ENCODE measurements at regions not wholly inside any gene's neighbourhood (a gene's known extent, or its start where the extent isn't known, plus 50 kb on each side); places are given as distances from the start of the nearest gene placed in this dataset.

GRCh38 chr3:132822837-132823236 is 100.6 kb upstream of the NPHP3 start:
- H3K4me3 Mint-ChIP-seq, result no peak overlapping the region
- Histone ChIP-seq H3K4me3 (ENCODE audit: low read length in 2 of 2) (no peak overlapping the region), H3K27me3 (ENCODE audit: insufficient read depth, low read length) (peaks cover 3% of the 10 kb centered on the region), H3K9me3 (ENCODE audit: control insufficient read depth in 1 of 2, low read length in 2 of 2) (no peaks in the 10 kb centered on the region), H3K36me3 (ENCODE audit: insufficient read depth, low read length) (no peaks in the 10 kb centered on the region), H3K27ac (ENCODE audit: low read depth, low read length) (no peak overlapping the region), H3K4me1 (ENCODE audit: insufficient read depth, low read length) (no peaks in the 10 kb centered on the region)
- no peaks in the 10 kb centered on the region for H3K36me3 Mint-ChIP-seq
- POLR2A ChIA-PET (ENCODE audit: partially characterized antibody), result no interaction called here
- CTCF ChIA-PET (ENCODE audit: partially characterized antibody), result no interaction called here
- H3K27me3 Mint-ChIP-seq, result peaks cover 2 to 8% of the 10 kb centered on the region in 2 donors
- DNase-seq, result no peak
- intact Hi-C loops (cut with micrococcal nuclease), result no loop called here
- no peak overlapping the region for H3K27ac Mint-ChIP-seq
- H3K4me1 Mint-ChIP-seq, result no peaks in the 10 kb centered on the region
- H3K9me3 Mint-ChIP-seq, result no peaks in the 10 kb centered on the region

- H3K9me3 Mint-ChIP-seq, result no peaks in the 10 kb centered on the region
- ChIA-PET CTCF (ENCODE audit: partially characterized antibody) (no interaction called here), POLR2A (ENCODE audit: partially characterized antibody) (no interaction called here)
- H3K27ac Mint-ChIP-seq, result no peak overlapping the region
- Histone ChIP-seq H3K9me3 (ENCODE audit: control insufficient read depth in 1 of 2, low read length in 2 of 2) (no peaks in the 10 kb centered on the region), H3K36me3 (ENCODE audit: insufficient read depth, low read length) (no peaks in the 10 kb centered on the region), H3K27ac (ENCODE audit: low read depth, low read length) (no peak overlapping the region), H3K4me1 (ENCODE audit: insufficient read depth, low read length) (no peaks in the 10 kb centered on the region), H3K4me3 (ENCODE audit: low read length in 2 of 2) (no peak overlapping the region), H3K27me3 (ENCODE audit: insufficient read depth, low read length) (peaks cover 3% of the 10 kb centered on the region)
- intact Hi-C loops (cut with micrococcal nuclease), result no loop called here
- no peaks in the 10 kb centered on the region for H3K4me1 Mint-ChIP-seq
- H3K36me3 Mint-ChIP-seq, result no peaks in the 10 kb centered on the region
- DNase-seq, result no peak
- H3K27me3 Mint-ChIP-seq, result peaks cover 2 to 8% of the 10 kb centered on the region in 2 donors
- no peak overlapping the region for H3K4me3 Mint-ChIP-seq
These were observed 100.1 kb upstream of the NPHP3 start for GRCh38 chr3:132822266-132822665.

GRCh38 chr3:132821314-132821713 is 99.1 kb upstream of the NPHP3 start:
- no peak overlapping the region for H3K4me3 Mint-ChIP-seq
- ChIA-PET CTCF (ENCODE audit: partially characterized antibody) (no interaction called here), POLR2A (ENCODE audit: partially characterized antibody) (no interaction called here)
- no peaks in the 10 kb centered on the region for H3K36me3 ChIP-seq (ENCODE audit: insufficient read depth, low read length)
- H3K4me1 ChIP-seq (ENCODE audit: insufficient read depth, low read length), result no peaks in the 10 kb centered on the region
- no peak for DNase-seq
- peaks cover 2 to 8% of the 10 kb centered on the region in 2 donors for H3K27me3 Mint-ChIP-seq
- no peaks in the 10 kb centered on the region for H3K4me1 Mint-ChIP-seq
- no peaks in the 10 kb centered on the region for H3K36me3 Mint-ChIP-seq
- H3K27ac Mint-ChIP-seq, result no peak overlapping the region
- no peak overlapping the region for H3K4me3 ChIP-seq (ENCODE audit: low read length in 2 of 2)
- H3K27ac ChIP-seq (ENCODE audit: low read depth, low read length), result no peak overlapping the region
- H3K9me3 Mint-ChIP-seq, result no peaks in the 10 kb centered on the region
- intact Hi-C loops (cut with micrococcal nuclease), result no loop called here
- H3K9me3 ChIP-seq (ENCODE audit: control insufficient read depth in 1 of 2, low read length in 2 of 2), result no peaks in the 10 kb centered on the region
- peaks cover 3% of the 10 kb centered on the region for H3K27me3 ChIP-seq (ENCODE audit: insufficient read depth, low read length)

DNA sequence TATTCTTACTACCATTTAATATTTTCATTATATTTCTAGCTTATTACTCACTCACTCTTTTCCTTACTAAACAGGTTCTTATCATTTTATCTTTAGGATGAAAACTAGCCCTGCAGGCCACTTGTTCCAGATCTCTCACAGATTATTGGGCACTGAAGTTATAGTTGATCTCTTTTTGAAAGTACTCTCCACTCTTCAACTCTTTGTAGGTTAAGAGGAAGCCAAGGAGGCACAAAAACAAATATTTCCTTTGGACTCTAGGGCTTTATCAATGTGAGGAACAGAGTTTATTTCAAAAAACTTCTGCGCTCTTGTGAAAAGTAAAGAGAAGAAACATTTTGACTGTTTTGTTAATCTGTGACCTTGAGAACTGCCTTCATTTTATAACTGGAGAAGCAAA is 96.0 kb upstream of the NPHP3 start:
- CTCF ChIA-PET (ENCODE audit: partially characterized antibody), result no interaction called here
- Mint-ChIP-seq H3K36me3 (no peaks in the 10 kb centered on the region), H3K9me3 (peaks cover 0 to 4% (median 2%) of the 10 kb centered on the region in 8 donors), H3K4me1 (no peaks in the 10 kb centered on the region), H3K27me3 (peaks cover 5% of the 10 kb centered on the region in 2 donors), H3K27ac (no peak overlapping the region), H3K4me3 (no peak overlapping the region)
- Histone ChIP-seq H3K36me3 (ENCODE audit: insufficient read depth, low read length) (no peaks in the 10 kb centered on the region), H3K4me1 (ENCODE audit: insufficient read depth, low read length) (no peaks in the 10 kb centered on the region), H3K4me3 (ENCODE audit: low read length in 2 of 2) (no peak overlapping the region), H3K27me3 (ENCODE audit: insufficient read depth, low read length) (peaks cover 3% of the 10 kb centered on the region), H3K27ac (ENCODE audit: low read depth, low read length) (no peak overlapping the region), H3K9me3 (ENCODE audit: control insufficient read depth in 1 of 2, low read length in 2 of 2) (no peaks in the 10 kb centered on the region)
- POLR2A ChIA-PET (ENCODE audit: partially characterized antibody), result no interaction called here
- intact Hi-C loops (cut with micrococcal nuclease), result no loop called here
- no peak for DNase-seq

- H3K9me3 Mint-ChIP-seq, result peaks cover 0 to 6% (median 4%) of the 10 kb centered on the region in 8 donors
- H3K27ac Mint-ChIP-seq, result no peak overlapping the region
- Histone ChIP-seq H3K4me1 (ENCODE audit: insufficient read depth, low read length) (no peaks in the 10 kb centered on the region), H3K27ac (ENCODE audit: low read depth, low read length) (no peak overlapping the region), H3K4me3 (ENCODE audit: low read length in 2 of 2) (no peak overlapping the region), H3K9me3 (ENCODE audit: control insufficient read depth in 1 of 2, low read length in 2 of 2) (no peaks in the 10 kb centered on the region), H3K27me3 (ENCODE audit: insufficient read depth, low read length) (peaks cover 2% of the 10 kb centered on the region), H3K36me3 (ENCODE audit: insufficient read depth, low read length) (no peaks in the 10 kb centered on the region)
- no peaks in the 10 kb centered on the region for H3K36me3 Mint-ChIP-seq
- H3K27me3 Mint-ChIP-seq, result peaks cover 5% of the 10 kb centered on the region in 2 donors
- ChIA-PET POLR2A (ENCODE audit: partially characterized antibody) (no interaction called here), CTCF (ENCODE audit: partially characterized antibody) (no interaction called here)
- H3K4me3 Mint-ChIP-seq, result no peak overlapping the region
- H3K4me1 Mint-ChIP-seq, result no peaks in the 10 kb centered on the region
- no peak for DNase-seq
- intact Hi-C loops (cut with micrococcal nuclease), result no loop called here
These were observed 95.5 kb upstream of the NPHP3 start for GRCh38 chr3:132817646-132818177.

- Mint-ChIP-seq H3K27me3 (no peaks in the 10 kb centered on the region), H3K9me3 (peaks cover 0 to 5% (median 0%) of the 10 kb centered on the region in 8 donors), H3K27ac (no peak overlapping the region), H3K4me1 (peaks cover 0 to 1% (median 0%) of the 10 kb centered on the region in 4 donors), H3K4me3 (no peak overlapping the region), H3K36me3 (no peaks in the 10 kb centered on the region)
- ChIA-PET CTCF (ENCODE audit: partially characterized antibody) (no interaction called here), POLR2A (ENCODE audit: partially characterized antibody) (no interaction called here)
- Histone ChIP-seq H3K9me3 (ENCODE audit: control insufficient read depth in 1 of 2, low read length in 2 of 2) (no peaks in the 10 kb centered on the region), H3K4me1 (ENCODE audit: insufficient read depth, low read length) (no peaks in the 10 kb centered on the region), H3K4me3 (ENCODE audit: low read length in 2 of 2) (no peak overlapping the region), H3K27ac (ENCODE audit: low read depth, low read length) (no peak overlapping the region), H3K36me3 (ENCODE audit: insufficient read depth, low read length) (no peaks in the 10 kb centered on the region), H3K27me3 (ENCODE audit: insufficient read depth, low read length) (no peaks in the 10 kb centered on the region)
- DNase-seq, result no peak
- intact Hi-C loops (cut with micrococcal nuclease), result no loop called here
These were observed 82.9 kb upstream of the NPHP3 start for GRCh38 chr3:132805071-132805470.

- Histone ChIP-seq H3K4me3 (ENCODE audit: low read length in 2 of 2) (no peak overlapping the region), H3K4me1 (ENCODE audit: insufficient read depth, low read length) (no peaks in the 10 kb centered on the region), H3K9me3 (ENCODE audit: control insufficient read depth in 1 of 2, low read length in 2 of 2) (no peaks in the 10 kb centered on the region), H3K36me3 (ENCODE audit: insufficient read depth, low read length) (no peaks in the 10 kb centered on the region), H3K27me3 (ENCODE audit: insufficient read depth, low read length) (no peaks in the 10 kb centered on the region), H3K27ac (ENCODE audit: low read depth, low read length) (no peak overlapping the region)
- Mint-ChIP-seq H3K9me3 (peaks cover 0 to 2% (median 0%) of the 10 kb centered on the region in 8 donors), H3K27me3 (no peaks in the 10 kb centered on the region), H3K36me3 (no peaks in the 10 kb centered on the region), H3K27ac (no peak overlapping the region), H3K4me3 (no peak overlapping the region), H3K4me1 (peaks cover 0 to 1% (median 0%) of the 10 kb centered on the region in 4 donors)
- intact Hi-C loops (cut with micrococcal nuclease), result no loop called here
- CTCF ChIA-PET (ENCODE audit: partially characterized antibody), result no interaction called here
- POLR2A ChIA-PET (ENCODE audit: partially characterized antibody), result no interaction called here
- no peak for DNase-seq
These were observed 82.3 kb upstream of the NPHP3 start for GRCh38 chr3:132804498-132804897.

- intact Hi-C loops (cut with micrococcal nuclease), result no loop called here
- ChIA-PET CTCF (ENCODE audit: partially characterized antibody) (no interaction called here), POLR2A (ENCODE audit: partially characterized antibody) (no interaction called here)
- no peak overlapping the region for H3K4me3 Mint-ChIP-seq
- Histone ChIP-seq H3K4me1 (ENCODE audit: insufficient read depth, low read length) (no peaks in the 10 kb centered on the region), H3K9me3 (ENCODE audit: control insufficient read depth in 1 of 2, low read length in 2 of 2) (no peaks in the 10 kb centered on the region), H3K36me3 (ENCODE audit: insufficient read depth, low read length) (no peaks in the 10 kb centered on the region), H3K4me3 (ENCODE audit: low read length in 2 of 2) (no peak overlapping the region), H3K27ac (ENCODE audit: low read depth, low read length) (no peak overlapping the region), H3K27me3 (ENCODE audit: insufficient read depth, low read length) (no peaks in the 10 kb centered on the region)
- H3K27ac Mint-ChIP-seq, result no peak overlapping the region
- no peaks in the 10 kb centered on the region for H3K27me3 Mint-ChIP-seq
- H3K4me1 Mint-ChIP-seq, result peaks cover 0 to 1% (median 0%) of the 10 kb centered on the region in 4 donors
- DNase-seq, result no peak
- no peaks in the 10 kb centered on the region for H3K36me3 Mint-ChIP-seq
- H3K9me3 Mint-ChIP-seq, result peaks cover 0 to 2% (median 0%) of the 10 kb centered on the region in 8 donors
These were observed 81.7 kb upstream of the NPHP3 start for GRCh38 chr3:132803889-132804288.
